Liver (tissue), 8 donors: ENCODE measurements at regions not wholly inside any gene's neighbourhood (a gene's known extent, or its start where the extent isn't known, plus 50 kb on each side); places are given as distances from the start of the nearest gene placed in this dataset.

Source experiments
- DNase-seq: peaks from one replicate; pipeline ENCODE4 v3.0.0-alpha.2; 2017; ENCODE audit warnings: low spot score
- H3K27ac ChIP-seq, 2 donors: one replicate each; pipeline ENCODE4 v1.7.0; 2013; ENCODE audit warnings: inconsistent platforms in 2 of 2, low read length in 2 of 2, control low read depth in 1 of 2, low read depth in 1 of 2, mild to moderate bottlenecking in 1 of 2
- H3K27me3 ChIP-seq, 4 donors: one replicate each; pipeline versions ENCODE4 v1.6.1 to v1.7.0; 2013; ENCODE audit warnings: low read length in 3 of 4, inconsistent platforms in 1 of 4, mild to moderate bottlenecking in 1 of 4, moderate library complexity in 1 of 4; ENCODE audit not compliant: control insufficient read depth in 4 of 4, insufficient read depth in 4 of 4
- H3K36me3 ChIP-seq, 4 donors: one replicate each; pipeline versions ENCODE4 v1.6.1 to v1.7.0; 2013; ENCODE audit warnings: low read length in 3 of 4, mild to moderate bottlenecking in 3 of 4, low read depth in 1 of 4, moderate library complexity in 1 of 4; ENCODE audit not compliant: control insufficient read depth in 4 of 4, insufficient read depth in 3 of 4
- H3K4me1 ChIP-seq, 4 donors: one replicate each; pipeline versions ENCODE4 v1.6.1 to v1.7.0; 2013; ENCODE audit warnings: low read length in 3 of 4, mild to moderate bottlenecking in 3 of 4, moderate library complexity in 1 of 4; ENCODE audit not compliant: control insufficient read depth in 4 of 4, insufficient read depth in 4 of 4
- H3K4me3 ChIP-seq, 3 donors: one replicate each; pipeline versions ENCODE4 v1.6.1 to v1.7.0; 2013; ENCODE audit warnings: low read length in 3 of 3, control low read depth in 1 of 3, low read depth in 1 of 3, mild to moderate bottlenecking in 1 of 3
- H3K9ac ChIP-seq, 2 donors: one replicate each; pipeline ENCODE4 v1.7.0; 2013; ENCODE audit warnings: low read length in 2 of 2, mild to moderate bottlenecking in 2 of 2, moderate library complexity in 2 of 2, control low read depth in 1 of 2, low read depth in 1 of 2
- H3K9me3 ChIP-seq, 4 donors: one replicate each; pipeline versions ENCODE4 v1.6.1 to v1.7.0; 2013; ENCODE audit warnings: low read length in 3 of 4; ENCODE audit not compliant: control insufficient read depth in 4 of 4
- ATF3 ChIP-seq: IDR thresholded peaks from 2 replicates; pipeline ENCODE4 v1.6.1; 2016; ENCODE audit warnings: antibody characterized with exemption
- CTCF ChIP-seq: fragments of 150-350 bp; IDR thresholded peaks from 2 replicates; pipeline ENCODE4 v1.5.1; 2017; ENCODE audit warnings: improper control_type of control experiment, low read depth, low read length; ENCODE audit not compliant: missing input control
- EGR1 ChIP-seq, 2 donors: IDR thresholded peaks; 2 replicates each; pipeline ENCODE4 v1.6.1; 2016 to 2018; ENCODE audit warnings: antibody characterized with exemption in 2 of 2, low read depth in 2 of 2
- FOXA1 ChIP-seq: IDR thresholded peaks from 2 replicates; pipeline ENCODE4 v1.6.1; 2016; ENCODE audit warnings: antibody characterized with exemption
- FOXA2 ChIP-seq: IDR thresholded peaks from 2 replicates; pipeline ENCODE4 v1.6.1; 2016; ENCODE audit warnings: antibody characterized with exemption
- GABPA ChIP-seq, 2 donors: IDR thresholded peaks in 1 of 2; conservative IDR thresholded peaks in 1 of 2; 2 replicates each; pipeline ENCODE4 v1.6.1; 2016; ENCODE audit warnings: antibody characterized with exemption in 2 of 2, mild to moderate bottlenecking in 1 of 2, moderate library complexity in 1 of 2
- HNF4A ChIP-seq, 2 donors: conservative IDR thresholded peaks; 2 replicates each; pipeline ENCODE4 v1.6.1; 2016; ENCODE audit warnings: antibody characterized with exemption in 2 of 2, mild to moderate bottlenecking in 2 of 2
- HNF4G ChIP-seq: IDR thresholded peaks from 2 replicates; pipeline ENCODE4 v1.6.1; 2016; ENCODE audit warnings: antibody characterized with exemption
- JUND ChIP-seq, 2 donors: IDR thresholded peaks; 2 replicates each; pipeline ENCODE4 v1.6.1; 2016; ENCODE audit warnings: antibody characterized with exemption in 2 of 2
- MAX ChIP-seq: IDR thresholded peaks from 2 replicates; pipeline ENCODE4 v1.6.1; 2016; ENCODE audit warnings: antibody characterized with exemption
- NR2F2 ChIP-seq: IDR thresholded peaks from 2 replicates; pipeline ENCODE4 v1.6.1; 2016; ENCODE audit warnings: antibody characterized with exemption
- RAD21 ChIP-seq, 2 donors: IDR thresholded peaks; 2 replicates each; pipeline ENCODE4 v1.6.1; 2016; ENCODE audit warnings: antibody characterized with exemption in 2 of 2, mild to moderate bottlenecking in 2 of 2
- REST ChIP-seq: IDR thresholded peaks from 2 replicates; pipeline ENCODE4 v1.6.1; 2016; ENCODE audit warnings: antibody characterized with exemption, mild to moderate bottlenecking
- RXRA ChIP-seq, 2 donors: IDR thresholded peaks; 2 replicates each; pipeline ENCODE4 v1.6.1; 2017 to 2018; ENCODE audit warnings: antibody characterized with exemption in 2 of 2, mild to moderate bottlenecking in 1 of 2
- SP1 ChIP-seq: IDR thresholded peaks from 2 replicates; pipeline ENCODE4 v1.6.1; 2018; ENCODE audit warnings: antibody characterized with exemption, mild to moderate bottlenecking
- TAF1 ChIP-seq: conservative IDR thresholded peaks from 2 replicates; pipeline ENCODE4 v1.6.1; 2016; ENCODE audit warnings: antibody characterized with exemption, mild to moderate bottlenecking
- YY1 ChIP-seq: IDR thresholded peaks from 2 replicates; pipeline ENCODE4 v1.6.1; 2016; ENCODE audit warnings: antibody characterized with exemption, mild to moderate bottlenecking
- ZBTB33 ChIP-seq: IDR thresholded peaks from 2 replicates; pipeline ENCODE4 v1.6.1; 2016; ENCODE audit warnings: antibody characterized with exemption
- WGBS: extraction: QIAGEN DNeasy Blood & Tissue Kit; methylation state at CpG from one replicate; pipeline ENCODE4 v1.1.7; 2013; 5-methylcytosine and 5-hydroxymethylcytosine counted together
- donor health status: healthy.
- donor health status: healthy.
- donor health status: healthy.
- donor health status: healthy.
- donor health status: healthy.

- Histone ChIP-seq H3K36me3 (no peaks in the 10 kb centered on the region), H3K9ac (no peak overlapping the region), H3K4me1 (no peaks in the 10 kb centered on the region), H3K9me3 (peaks cover 0 to 12% (median 4%) of the 10 kb centered on the region in 4 donors), H3K27me3 (no peaks in the 10 kb centered on the region), H3K4me3 (no peak overlapping the region), H3K27ac (no peak overlapping the region)
- 63% methylated on average over 2 of the region's 2 CpGs for WGBS
- no peak for DNase-seq
- TF ChIP-seq MAX, result no peak
- no peak for TF ChIP-seq HNF4A (conservative IDR thresholded peaks at IDR 0.05)
- TF ChIP-seq JUND (IDR thresholded peaks at IDR 0.05), result no peak
- TF ChIP-seq FOXA2, result no peak
- TF ChIP-seq NR2F2, result no peak
- no peak for TF ChIP-seq HNF4G
- TF ChIP-seq GABPA (IDR thresholded peaks at IDR 0.05 in 1 of 2, conservative IDR thresholded peaks at IDR 0.05 in 1 of 2), result no peak
- no peak for TF ChIP-seq ATF3
- no peak for TF ChIP-seq YY1
- no peak for TF ChIP-seq FOXA1
- no peak for TF ChIP-seq SP1
- no peak for TF ChIP-seq EGR1 (IDR thresholded peaks at IDR 0.05; ENCODE audit: low read depth in 2 of 2)
- TF ChIP-seq ZBTB33, result no peak
- TF ChIP-seq RXRA (IDR thresholded peaks at IDR 0.05), result no peak
Measured at GRCh38 chr6:85983032-85983659, 340.5 kb upstream of the SYNCRIP start.

- DNase-seq, result no peak
- H3K27me3 ChIP-seq, result no peaks in the 10 kb centered on the region
Measured at GRCh38 chr6:85977661-85978060, 335.0 kb upstream of the SYNCRIP start.

More at GRCh38 chr6:85977661-85978060, 335.0 kb upstream of the SYNCRIP start:
- H3K9ac ChIP-seq, result no peak overlapping the region
- no peaks in the 10 kb centered on the region for H3K4me1 ChIP-seq
- no peaks in the 10 kb centered on the region for H3K36me3 ChIP-seq
- no peak overlapping the region for H3K27ac ChIP-seq
- no peak for TF ChIP-seq JUND (IDR thresholded peaks at IDR 0.05)
- TF ChIP-seq FOXA1, result no peak
- TF ChIP-seq TAF1, result no peak
- TF ChIP-seq RAD21 (IDR thresholded peaks at IDR 0.05), result no peak
- no peak for TF ChIP-seq SP1
- no peak for TF ChIP-seq NR2F2
- TF ChIP-seq ZBTB33, result no peak
- no peak for TF ChIP-seq YY1
- TF ChIP-seq EGR1 (IDR thresholded peaks at IDR 0.05; ENCODE audit: low read depth in 2 of 2), result no peak
- no peak for TF ChIP-seq CTCF
- TF ChIP-seq RXRA (IDR thresholded peaks at IDR 0.05), result no peak
- no peak for TF ChIP-seq REST
- no peak for TF ChIP-seq ATF3
- no peak for TF ChIP-seq MAX
- TF ChIP-seq FOXA2, result no peak
- H3K4me3 ChIP-seq, result no peak overlapping the region
- H3K9me3 ChIP-seq, result no peaks in the 10 kb centered on the region
